Fibroblast of the conjunctiva (primary cell): ENCODE measurements at regions not wholly inside any gene's neighbourhood (a gene's known extent, or its start where the extent isn't known, plus 50 kb on each side); places are given as distances from the start of the nearest gene placed in this dataset.
"Not testable (repeated sequence)": the region's sequence is repeated elsewhere in the genome, so short reads cannot be mapped to it uniquely, and the experiment has no call there.

Experiments
- DNase-seq: peaks from one replicate; pipeline ENCODE4 v3.0.0-alpha.2; 2010; ENCODE audit warnings: low read depth

DNA sequence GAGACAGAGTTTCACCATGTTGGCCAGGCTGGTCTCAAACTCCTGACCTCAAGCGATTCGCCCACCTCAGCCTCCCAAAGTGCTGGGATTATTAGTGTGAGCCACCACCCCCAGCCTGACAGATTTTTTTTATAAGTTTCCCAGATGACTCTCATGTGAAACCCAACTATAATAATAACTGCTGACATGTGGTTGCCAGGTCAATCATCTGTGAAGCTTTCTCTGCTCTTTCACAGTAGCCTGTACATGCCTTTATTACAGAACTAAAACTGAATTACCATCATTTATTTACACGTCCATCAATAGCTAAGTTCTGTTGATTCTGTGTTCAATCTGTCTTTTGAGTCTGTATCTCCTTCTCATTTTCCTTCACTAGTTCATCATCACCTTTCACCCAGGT, 218.5 kb downstream of the RPS29 start:
- no peak for DNase-seq

DNA sequence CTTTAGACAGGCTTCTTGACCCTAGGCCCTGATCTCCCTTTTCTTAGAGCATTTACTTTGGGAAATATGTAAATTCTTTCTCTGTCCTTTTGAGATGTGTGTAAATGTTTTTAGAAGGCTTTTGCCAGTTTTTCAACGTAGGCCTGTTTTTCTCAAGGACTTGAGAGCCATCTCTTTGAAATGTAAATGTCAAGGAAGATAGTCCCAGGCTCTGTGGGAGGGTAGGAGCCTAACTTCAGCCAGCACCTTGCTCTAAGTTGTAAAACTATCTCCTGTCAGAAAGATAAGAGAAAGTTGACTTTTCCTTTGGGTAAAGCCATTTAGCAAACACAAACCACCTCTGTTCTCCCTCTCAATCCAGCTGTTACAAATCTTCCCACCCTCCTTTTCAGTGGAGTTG, 219.8 kb downstream of the RPS29 start:
- DNase-seq: no peak

DNA sequence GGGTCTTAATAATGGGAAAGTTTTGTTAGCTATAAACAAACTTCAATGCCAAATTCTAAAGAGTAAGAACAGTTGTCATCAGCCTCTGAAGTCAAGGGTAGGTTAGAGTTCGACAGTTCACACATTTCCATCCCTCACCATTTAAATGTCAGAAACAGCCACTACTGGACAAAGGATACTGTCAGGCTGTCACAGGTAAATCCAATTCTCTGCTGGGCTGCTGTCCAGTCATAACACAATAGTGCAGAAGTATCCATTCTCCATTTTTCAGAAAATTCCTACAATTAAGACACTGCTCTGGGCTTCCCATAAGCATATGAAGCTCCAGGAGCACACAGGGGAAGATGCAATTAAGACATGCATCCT, 221.4 kb downstream of the RPS29 start:
- no peak for DNase-seq

DNA sequence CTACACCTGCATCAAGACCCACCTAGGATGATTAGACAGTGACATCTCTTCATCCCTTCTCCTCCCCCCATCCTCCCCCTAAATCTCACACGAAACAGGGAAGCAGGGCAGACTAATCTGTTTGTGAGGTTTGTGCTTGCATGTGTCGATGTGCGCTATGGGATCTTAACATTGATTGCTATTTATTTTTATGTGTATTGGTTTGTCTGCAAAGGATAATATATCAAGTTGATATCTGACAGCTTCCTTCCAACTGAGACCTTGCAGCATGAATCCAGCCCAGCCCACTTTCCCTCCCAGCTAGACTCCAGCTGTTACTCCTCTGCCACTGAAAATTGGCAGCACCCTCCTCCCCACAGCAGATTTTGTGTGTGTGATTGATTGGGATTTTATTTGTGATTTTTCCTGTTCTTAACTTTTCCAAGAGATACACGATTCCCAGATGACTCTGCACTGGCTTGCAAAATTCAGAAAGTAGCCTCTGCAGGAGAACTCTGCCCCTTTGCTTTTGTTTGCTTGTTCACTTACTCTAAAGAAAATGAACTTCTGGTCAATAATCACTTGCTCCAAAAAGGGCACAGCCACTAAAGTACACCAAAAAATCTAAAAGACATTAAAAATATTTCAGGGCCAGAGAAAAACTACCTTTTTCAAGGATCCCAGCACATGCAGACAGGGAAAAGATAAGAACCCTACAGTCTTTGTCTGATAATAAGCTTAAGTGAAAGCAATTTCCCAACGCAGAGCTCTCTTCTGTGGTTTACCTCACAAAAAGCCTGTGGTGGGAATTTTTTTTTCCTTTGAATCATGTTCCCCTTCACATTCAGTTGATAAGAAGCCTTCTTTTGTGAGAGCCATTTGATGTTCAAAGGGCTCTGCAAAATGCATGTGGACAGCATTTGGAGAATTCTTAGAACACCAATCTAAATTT, 222.1 kb downstream of the RPS29 start:
- DNase-seq: no peak

DNA sequence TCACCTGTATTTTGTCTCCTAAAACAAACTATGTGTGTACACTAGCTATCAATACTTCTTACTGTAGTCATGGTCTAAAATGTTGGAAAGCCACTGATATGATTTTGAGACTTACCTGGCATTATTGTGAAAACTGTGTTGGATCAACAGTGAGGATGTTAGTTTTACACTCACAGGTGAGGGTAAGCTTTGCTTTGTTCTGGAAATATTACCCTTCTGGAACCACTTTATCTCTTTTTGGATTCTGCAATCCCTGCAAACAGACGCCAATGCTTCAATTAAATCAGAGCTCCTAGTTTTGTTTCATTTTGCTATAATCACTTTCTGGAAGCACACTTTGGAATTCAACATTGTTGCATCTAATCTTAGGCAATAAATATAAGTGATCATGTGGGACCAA, 223.3 kb downstream of the RPS29 start:
- no peak for DNase-seq

DNA sequence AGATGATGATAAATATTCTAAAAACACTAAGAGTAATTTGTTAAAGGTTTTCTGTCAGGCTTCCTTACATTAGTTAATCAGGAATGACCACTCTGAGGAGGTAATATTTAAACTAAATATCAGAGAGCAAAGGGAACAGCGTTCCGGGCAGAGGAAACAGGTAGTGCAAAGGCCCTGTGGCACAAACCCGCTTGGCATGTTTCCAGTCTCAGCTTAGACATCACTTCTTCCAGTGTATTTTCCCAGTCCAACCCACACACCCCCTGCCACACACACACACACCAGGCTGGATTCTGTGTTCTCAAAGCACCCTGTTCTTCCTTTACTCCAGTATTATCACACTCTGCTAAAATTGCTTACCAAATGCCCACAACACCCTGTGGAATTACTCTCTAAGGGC, 247.1 kb downstream of the RPS29 start:
- no peak for DNase-seq

DNA sequence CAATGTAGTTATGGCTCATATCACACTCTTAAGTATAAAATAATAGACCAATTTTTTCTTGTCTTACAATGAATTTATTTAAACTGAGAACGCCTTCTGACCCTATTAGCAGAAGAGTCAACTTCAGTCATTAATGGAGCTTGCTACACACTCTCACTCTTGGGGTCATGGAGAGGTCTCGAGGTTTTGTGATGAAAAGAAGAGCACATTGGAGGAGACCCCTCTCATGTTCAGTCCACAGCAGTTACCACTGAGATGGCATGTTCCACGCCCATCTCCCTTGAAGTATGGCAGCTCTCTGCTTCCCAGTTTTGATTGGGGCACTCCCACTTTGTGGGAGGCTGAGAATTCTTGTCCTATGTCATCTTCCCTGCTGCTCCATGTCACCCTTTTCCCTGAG, 266.4 kb downstream of the RPS29 start:
- no peak for DNase-seq

DNA sequence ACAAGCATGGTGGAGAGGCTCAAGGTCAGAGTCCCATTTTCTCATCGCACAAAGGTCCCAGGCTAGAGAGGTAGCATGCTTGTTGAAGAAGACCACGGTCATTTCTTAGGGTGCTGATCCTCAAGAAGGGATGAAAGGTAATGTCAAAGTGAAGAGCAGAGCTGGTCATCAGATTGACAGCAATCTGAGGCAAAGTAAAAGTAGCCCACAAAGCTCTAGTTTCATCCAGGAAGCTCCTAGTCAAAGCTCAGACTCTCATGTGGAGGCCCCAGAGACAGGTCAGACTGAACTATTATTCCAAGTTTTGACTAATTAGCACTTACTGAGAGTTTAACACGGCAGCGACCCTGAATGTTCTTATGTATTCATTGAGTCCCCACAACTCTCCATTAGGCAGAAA, 270.6 kb downstream of the RPS29 start:
- no peak for DNase-seq

DNA sequence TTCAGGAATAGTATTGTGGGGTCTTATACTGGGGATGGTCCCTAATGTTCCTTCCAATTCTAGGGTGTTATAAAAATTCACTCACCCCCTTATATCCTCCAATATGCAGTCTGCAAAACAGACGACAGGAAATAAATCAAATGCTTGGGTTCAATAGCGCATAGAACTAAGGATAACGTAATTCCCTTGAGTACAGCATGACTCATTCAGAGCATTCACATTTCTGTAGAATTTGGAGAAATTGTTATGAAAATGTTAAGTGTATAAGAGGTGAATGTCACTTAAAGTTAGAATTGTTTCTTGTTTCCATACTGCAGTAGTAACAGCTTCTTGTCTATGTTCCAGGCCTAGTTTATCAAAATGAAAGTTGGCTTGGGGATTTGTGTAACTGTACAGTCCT, 271.4 kb downstream of the RPS29 start:
- no peak for DNase-seq

DNA sequence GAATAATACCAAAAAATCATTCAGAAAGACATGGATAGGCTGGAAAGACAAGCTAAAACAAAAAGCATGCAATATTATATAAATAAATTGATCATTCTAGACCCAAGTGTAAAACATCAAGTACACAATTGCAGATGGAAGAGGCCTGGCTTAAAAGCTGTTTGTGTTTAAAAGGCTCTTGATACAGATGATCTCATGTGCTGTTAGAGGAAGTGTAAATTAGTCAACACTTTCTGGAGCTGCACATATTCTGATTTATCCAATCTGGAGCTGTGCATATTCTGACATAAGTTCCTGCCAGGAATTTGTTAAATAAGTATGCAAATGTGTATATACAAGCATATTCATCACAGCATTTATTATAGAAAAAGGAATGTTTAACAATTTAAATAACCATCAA, 273.1 kb downstream of the RPS29 start:
- DNase-seq: no peak

DNA sequence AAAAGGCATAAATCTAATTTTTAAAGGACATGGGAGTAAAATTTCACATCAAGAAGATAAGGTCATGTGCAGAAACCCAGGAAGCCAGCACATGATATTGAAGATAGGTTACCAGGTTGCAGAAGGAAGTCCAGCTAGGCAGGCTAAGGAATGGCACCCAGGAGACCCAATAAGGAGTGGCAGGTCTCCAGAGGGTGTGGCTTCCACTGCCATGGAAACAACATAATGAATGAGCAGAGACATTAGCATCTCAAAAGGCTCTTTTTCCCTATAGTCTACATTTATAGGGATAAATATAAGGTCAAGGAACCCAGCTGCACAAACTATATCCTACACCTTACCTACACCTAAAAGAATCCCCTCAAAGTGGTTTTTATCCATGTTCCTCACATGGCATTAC, 275.9 kb downstream of the RPS29 start:
- no peak for DNase-seq

DNA sequence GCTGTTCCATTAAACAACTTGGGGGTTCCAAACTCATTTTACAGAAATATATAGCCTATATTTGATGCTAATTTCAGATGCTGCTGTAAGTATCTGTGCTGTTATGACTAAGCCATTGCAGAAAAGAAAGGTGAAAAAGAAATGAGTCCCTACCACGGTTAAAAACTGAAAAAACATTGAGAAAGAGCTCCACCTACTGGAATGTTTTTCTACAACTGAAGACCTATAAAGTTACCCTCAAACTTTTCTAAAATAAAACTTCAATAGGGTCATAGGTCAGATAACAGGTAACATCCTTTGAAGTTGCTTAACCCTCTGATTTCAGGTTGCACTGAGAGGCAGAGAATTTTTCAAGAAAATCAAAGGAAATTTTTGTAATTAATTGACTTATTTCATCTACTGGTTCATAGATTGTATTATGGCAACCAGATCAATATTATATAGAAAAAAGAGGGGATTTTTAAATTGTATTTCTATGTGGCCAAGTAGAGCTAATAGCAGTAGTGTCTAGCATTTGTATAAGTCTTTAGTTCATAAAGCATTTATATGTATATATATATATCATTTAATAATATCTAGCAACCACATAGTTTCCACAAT, 279.9 kb downstream of the RPS29 start:
- DNase-seq: no peak

DNA sequence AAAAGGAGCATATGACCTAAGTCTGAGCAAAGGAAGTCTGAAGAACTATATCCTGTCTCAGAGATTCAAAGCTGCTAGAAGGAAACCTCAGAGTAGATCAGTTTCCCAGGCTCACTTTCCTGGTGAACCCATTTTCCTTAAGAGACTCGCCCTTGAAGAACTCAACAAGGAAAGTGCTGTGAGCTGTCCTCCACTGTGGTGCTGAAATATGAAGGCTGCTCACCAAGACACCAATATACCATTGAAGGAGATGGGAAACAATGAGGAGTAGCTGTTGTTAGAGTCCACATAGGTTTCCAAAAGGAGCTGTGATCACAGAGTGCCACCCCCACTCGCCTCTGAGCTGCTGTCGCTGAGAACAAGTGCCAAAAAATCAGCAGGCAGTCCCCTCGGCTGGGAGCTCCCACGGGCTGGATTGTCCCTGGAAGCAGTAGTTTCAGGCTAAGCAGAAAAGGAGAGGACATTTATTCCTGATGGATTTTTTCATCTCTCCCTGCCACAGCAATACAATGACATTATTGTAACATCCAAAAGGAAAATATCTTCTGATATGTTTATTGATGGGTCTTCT, 282.1 kb downstream of the RPS29 start:
- DNase-seq: no peak

DNA sequence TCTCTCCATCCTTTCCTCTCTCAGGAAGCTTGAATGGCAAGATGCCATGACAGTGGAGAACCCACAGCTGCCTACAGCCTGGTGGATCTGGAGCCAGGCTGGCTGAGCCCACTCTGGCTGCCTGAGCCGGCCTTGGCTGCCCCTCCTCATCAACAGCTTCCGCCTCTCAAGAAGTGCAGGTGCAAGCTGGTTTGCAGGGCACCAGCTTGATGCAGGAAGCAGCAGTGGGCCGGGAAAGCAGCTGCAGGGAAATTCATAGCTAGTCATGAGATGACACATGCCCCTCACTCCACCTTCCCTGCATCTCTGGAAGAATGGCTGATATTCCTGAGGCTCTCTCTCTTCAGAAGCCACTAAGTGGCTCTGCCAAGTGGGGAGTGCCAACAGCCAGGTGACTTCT, 289.1 kb downstream of the RPS29 start:
- no peak for DNase-seq

DNA sequence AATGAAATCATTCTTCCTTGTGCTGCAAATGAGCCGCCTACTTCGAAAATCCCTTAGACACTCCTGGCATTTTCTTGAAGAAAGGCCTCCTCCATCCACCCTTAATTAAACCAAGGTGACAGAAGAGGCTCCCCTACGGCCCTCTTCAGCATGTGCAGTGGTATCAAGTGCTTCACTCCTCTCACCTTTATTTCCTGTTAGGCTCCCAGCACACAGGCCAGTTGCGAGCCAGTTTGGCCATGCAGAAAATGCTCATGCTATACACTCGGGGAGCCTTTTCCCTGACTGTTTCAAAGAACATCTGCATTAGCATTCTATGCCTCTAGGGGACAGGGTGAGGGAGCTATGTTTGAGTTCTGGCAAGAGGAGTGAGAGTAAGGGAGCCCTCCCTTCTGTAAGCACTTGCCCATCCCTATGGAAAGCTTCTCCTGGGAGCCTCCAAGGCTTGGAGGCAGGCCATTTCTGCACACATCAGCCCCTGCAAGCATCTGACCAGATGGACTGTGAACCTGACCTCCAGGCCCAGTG, 291.5 kb downstream of the RPS29 start:
- DNase-seq: no peak

DNA sequence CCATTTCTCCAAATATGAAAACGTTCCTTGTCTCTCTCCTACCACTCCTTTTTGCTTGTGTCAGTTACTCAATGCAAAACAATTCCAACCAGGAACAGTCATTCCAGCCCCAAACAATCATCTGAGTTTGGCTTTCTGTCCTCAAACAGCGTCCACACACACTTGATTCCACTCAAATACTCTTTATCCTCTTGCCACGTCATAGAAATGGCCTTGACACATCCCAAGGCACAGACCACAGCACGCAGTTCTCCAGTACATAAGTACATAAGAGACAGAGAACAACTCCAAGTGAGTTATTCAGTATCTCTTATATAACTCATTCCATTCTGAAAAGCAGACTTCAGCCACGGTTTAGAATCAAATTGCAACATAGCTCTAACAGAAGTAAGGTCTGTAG, 299.2 kb downstream of the RPS29 start:
- DNase-seq: no peak

DNA sequence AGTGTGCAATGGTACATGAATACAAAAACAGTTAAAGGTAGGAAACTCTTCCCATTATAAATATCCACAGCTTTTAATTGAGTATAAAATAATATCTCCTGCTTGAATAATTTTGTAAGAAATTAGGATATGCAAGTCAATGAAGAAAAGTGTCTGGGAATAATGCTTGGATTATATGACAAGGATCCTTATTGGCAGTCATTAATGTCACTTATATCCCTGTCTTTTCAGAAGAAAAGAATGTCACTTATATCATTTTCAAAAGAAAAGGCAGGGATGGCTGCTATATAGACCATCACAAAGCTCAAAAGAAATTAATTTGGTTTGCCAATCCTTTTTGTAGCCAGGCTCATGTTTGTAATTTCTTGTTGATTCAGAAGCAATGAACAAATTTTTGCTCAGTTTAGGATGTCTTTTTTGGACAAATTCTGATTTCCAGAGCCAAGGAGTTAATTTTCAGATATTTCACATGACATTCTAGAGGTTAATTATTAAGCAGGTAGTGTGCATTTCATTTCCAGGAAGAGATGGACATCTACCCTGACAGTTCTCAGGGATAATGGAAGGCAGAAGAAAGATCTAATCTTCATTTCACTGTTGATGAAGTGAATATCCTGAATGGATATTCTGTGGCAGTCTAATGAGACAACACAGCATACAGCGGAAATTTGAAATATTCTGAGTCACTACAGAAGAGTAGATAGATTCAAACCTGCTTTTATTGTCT, 299.8 kb downstream of the RPS29 start:
- DNase-seq: no peak

DNA sequence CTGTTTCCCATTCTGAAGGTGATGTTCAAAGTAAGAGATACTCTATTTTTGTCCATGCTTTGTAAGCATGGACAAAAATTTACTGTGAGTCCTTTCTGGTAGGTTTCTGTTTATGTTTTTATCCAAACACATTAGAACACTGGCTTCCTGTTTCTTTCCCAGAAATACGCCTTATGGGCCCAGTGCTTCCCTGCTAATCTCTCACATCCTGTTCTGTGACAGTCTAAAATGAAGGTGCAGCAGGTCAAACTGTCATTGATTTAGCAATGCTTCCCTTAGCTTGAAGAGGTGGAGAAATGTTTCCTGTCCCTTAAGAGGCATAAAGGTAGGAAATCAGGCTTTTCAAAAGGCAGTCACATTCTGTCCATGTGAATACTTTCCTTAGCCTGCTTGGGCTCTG, 305.6 kb downstream of the RPS29 start:
- DNase-seq: no peak

DNA sequence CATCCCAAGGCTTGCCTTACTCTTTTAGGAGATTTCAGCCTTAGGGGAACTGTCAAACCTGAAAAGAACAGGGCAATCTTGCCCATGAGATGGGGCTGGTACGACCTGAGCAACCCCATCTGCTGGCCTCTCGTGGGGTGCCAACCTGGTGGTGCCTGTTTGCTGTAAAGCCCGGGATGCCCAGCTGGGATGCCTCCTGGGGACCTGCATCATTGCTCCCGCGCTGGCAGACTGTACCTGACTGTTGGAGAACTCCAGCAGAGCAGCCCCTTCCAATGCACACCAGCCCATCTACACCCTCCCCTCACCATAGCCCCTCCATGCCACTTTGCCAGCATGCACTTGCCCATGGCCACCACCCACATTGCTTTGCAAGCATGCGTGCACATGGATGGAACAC, 335.7 kb downstream of the RPS29 start:
- DNase-seq: no peak

DNA sequence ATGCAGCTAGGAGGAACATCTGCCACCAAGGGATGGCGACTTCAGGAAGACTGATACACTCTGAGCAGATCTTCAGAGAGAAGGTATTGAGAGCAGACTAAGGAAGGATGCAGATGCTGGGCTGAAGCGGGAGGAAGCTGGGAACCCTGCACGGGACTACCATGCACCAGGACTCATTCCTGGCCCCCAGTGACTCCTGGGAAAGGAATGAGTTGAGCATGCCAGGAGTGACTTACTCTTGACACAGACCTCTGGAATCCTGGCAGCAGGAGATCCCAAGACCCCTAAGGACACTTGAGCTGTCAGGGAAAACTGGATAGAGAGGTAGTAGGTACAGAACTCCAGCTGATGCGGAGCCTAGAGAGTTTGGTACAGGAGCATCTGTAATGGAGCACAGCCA, 336.1 kb downstream of the RPS29 start:
- no peak for DNase-seq

DNA sequence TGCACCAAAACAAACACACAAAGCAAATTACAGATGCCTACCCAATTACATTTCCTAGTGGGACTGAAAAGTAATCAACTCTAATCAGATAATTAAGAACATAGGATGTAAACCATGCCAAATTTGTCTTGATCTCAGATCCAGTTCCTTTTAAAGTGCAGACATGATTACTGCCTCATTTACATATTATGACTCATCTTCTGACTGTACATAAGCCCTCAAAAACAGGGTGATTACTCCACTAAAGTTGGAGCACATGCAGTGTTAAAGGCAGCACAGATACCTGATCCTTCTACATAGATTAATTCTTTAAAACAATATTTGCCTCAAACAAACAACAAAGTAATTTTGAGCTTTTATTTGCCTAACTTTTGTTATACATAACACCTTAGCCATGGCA, 337.2 kb downstream of the RPS29 start:
- no peak for DNase-seq

DNA sequence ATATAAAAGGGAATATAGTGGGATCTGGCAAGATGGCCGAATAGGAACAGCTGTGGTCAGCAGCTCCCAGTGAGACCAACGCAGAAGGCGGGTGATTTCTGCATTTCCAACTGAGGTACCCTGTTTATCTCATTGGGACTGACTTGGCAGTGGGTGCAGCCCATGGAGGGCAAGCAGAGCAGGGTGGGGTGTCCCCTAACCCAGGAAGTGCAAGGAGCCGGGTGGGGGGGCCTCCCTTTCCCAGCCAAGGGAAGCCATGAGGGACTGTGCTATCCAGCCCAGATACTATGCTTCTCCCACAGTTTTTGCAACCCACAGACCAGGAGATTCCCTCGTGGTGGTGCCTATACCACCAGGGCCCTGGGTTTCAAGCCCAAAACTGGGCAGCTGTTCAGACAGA, 342.4 kb downstream of the RPS29 start:
- not testable (repeated sequence) for DNase-seq

DNA sequence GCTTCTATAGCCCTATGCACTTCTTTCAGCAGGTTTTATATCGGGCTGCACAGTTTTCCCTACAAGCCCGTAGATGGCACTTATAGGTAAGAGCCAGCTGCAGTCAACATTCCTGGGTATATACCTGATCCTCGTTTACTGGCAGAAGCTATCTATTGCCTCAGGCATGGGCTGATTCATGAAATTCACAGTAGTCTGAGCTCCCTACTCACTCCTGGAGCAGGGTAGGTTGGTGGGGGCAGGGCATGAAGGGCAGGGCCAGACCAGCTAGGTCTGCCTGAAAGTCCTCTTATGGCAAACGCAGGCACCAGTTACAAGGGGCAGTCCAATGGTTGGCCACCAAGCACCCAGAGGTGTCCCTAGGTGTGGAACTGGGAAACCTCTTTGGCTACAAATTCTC, 345.8 kb downstream of the RPS29 start:
- DNase-seq: no peak
